ENCODE measurements at regions not wholly inside any gene's neighbourhood (a gene's known extent, or its start where the extent isn't known, plus 50 kb on each side); places are given as distances from the start of the nearest gene placed in this dataset.

GRCh38 chr6:91580635-91581034 lies 993.8 kb upstream of the MAP3K7 start:
- TF ChIP-seq CTCF (conservative IDR thresholded peaks at IDR 0.05), result no peak
- TF ChIP-seq EZH2 (IDR thresholded peaks at IDR 0.05; ENCODE audit: low read depth), result no peak
